ENCODE measurements at regions not wholly inside any gene's neighbourhood (a gene's known extent, or its start where the extent isn't known, plus 50 kb on each side); places are given as distances from the start of the nearest gene placed in this dataset.

- ChIA-PET CTCF (no interaction called here), POLR2A (ENCODE audit: low non-redundant PET) (no interaction called here)
- H3K27ac ChIP-seq (ENCODE audit: low read depth, low read length, poor library complexity, severe bottlenecking): no peak overlapping the region
- H3K27me3 ChIP-seq (replicated peaks; ENCODE audit: insufficient read depth, low read depth, low read length, poor library complexity): peaks cover 6% of the 10 kb centered on the region
- no peak for DNase-seq (ENCODE audit: low spot score)
- H3K9me3 ChIP-seq (ENCODE audit: low read depth, low read length, poor library complexity, severe bottlenecking): no peaks in the 10 kb centered on the region
- H3K4me3 ChIP-seq (ENCODE audit: low read depth, low read length, poor library complexity, severe bottlenecking): no peak overlapping the region
- no peaks in the 10 kb centered on the region for H3K4me1 ChIP-seq (ENCODE audit: insufficient read depth, low read length, poor library complexity, severe bottlenecking)
- TF ChIP-seq EZH2 (IDR thresholded peaks at IDR 0.05; ENCODE audit: borderline replicate concordance, low read depth, low read length, poor library complexity, severe bottlenecking): no peak
- BruUV-seq (replicated peaks): no TSS peak
- no peaks in the 10 kb centered on the region for H3K36me3 ChIP-seq (ENCODE audit: insufficient read depth, low read length, poor library complexity, severe bottlenecking)
- intact Hi-C loops (cut with micrococcal nuclease; ENCODE audit: unreplicated experiment): loop anchor here (5.0 to 10.0 kb wide), 2 partner anchors 584 to 676 kb away; no protein-coding TSS in a partner anchor
Observed at GRCh38 chrX:16431266-16431665, 218.7 kb upstream of the S100G start.

GRCh38 chrX:16433021-16433420, 216.9 kb upstream of the S100G start:
- intact Hi-C loops (cut with micrococcal nuclease; ENCODE audit: unreplicated experiment): loop anchor here (5.0 to 10.0 kb wide), 2 partner anchors 586 to 678 kb away; no protein-coding TSS in a partner anchor
- Histone ChIP-seq H3K27me3 (replicated peaks; ENCODE audit: insufficient read depth, low read depth, low read length, poor library complexity) (peaks cover 6% of the 10 kb centered on the region), H3K9me3 (ENCODE audit: low read depth, low read length, poor library complexity, severe bottlenecking) (no peaks in the 10 kb centered on the region), H3K36me3 (ENCODE audit: insufficient read depth, low read length, poor library complexity, severe bottlenecking) (no peaks in the 10 kb centered on the region), H3K4me1 (ENCODE audit: insufficient read depth, low read length, poor library complexity, severe bottlenecking) (no peaks in the 10 kb centered on the region), H3K4me3 (ENCODE audit: low read depth, low read length, poor library complexity, severe bottlenecking) (no peak overlapping the region), H3K27ac (ENCODE audit: low read depth, low read length, poor library complexity, severe bottlenecking) (no peak overlapping the region)
- BruUV-seq (replicated peaks): no TSS peak
- ChIA-PET POLR2A (ENCODE audit: low non-redundant PET) (no interaction called here), CTCF (no interaction called here)
- no peak for DNase-seq (ENCODE audit: low spot score)
- no peak for TF ChIP-seq EZH2 (IDR thresholded peaks at IDR 0.05; ENCODE audit: borderline replicate concordance, low read depth, low read length, poor library complexity, severe bottlenecking)
- TF ChIP-seq, protein P1, sequence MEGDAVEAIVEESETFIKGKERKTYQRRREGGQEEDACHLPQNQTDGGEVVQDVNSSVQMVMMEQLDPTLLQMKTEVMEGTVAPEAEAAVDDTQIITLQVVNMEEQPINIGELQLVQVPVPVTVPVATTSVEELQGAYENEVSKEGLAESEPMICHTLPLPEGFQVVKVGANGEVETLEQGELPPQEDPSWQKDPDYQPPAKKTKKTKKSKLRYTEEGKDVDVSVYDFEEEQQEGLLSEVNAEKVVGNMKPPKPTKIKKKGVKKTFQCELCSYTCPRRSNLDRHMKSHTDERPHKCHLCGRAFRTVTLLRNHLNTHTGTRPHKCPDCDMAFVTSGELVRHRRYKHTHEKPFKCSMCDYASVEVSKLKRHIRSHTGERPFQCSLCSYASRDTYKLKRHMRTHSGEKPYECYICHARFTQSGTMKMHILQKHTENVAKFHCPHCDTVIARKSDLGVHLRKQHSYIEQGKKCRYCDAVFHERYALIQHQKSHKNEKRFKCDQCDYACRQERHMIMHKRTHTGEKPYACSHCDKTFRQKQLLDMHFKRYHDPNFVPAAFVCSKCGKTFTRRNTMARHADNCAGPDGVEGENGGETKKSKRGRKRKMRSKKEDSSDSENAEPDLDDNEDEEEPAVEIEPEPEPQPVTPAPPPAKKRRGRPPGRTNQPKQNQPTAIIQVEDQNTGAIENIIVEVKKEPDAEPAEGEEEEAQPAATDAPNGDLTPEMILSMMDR (conservative IDR thresholded peaks at IDR 0.05; ENCODE audit: low read depth, low read length): no peak

GRCh38 chrX:16435399-16435986, 214.5 kb upstream of the S100G start:
- intact Hi-C loops (cut with micrococcal nuclease; ENCODE audit: unreplicated experiment): loop anchor here (5.0 to 10.0 kb wide), 2 partner anchors 237 to 681 kb away; no protein-coding TSS in a partner anchor
- TF ChIP-seq, protein P1 (conservative IDR thresholded peaks at IDR 0.05; ENCODE audit: low read depth, low read length): no peak
- TF ChIP-seq EZH2 (IDR thresholded peaks at IDR 0.05; ENCODE audit: borderline replicate concordance, low read depth, low read length, poor library complexity, severe bottlenecking): no peak
- no peak for DNase-seq (ENCODE audit: low spot score)
- ChIA-PET CTCF (interaction anchor here (0.7 kb wide), 1 partner anchor 9 kb away, joined by 3 read pairs; no protein-coding TSS in a partner anchor), POLR2A (ENCODE audit: low non-redundant PET) (no interaction called here)
- H3K27ac ChIP-seq (ENCODE audit: low read depth, low read length, poor library complexity, severe bottlenecking): no peak overlapping the region
- H3K36me3 ChIP-seq (ENCODE audit: insufficient read depth, low read length, poor library complexity, severe bottlenecking): no peaks in the 10 kb centered on the region
- no peaks in the 10 kb centered on the region for H3K9me3 ChIP-seq (ENCODE audit: low read depth, low read length, poor library complexity, severe bottlenecking)
- peaks cover 6% of the 10 kb centered on the region for H3K27me3 ChIP-seq (replicated peaks; ENCODE audit: insufficient read depth, low read depth, low read length, poor library complexity)
- no peak overlapping the region for H3K4me3 ChIP-seq (ENCODE audit: low read depth, low read length, poor library complexity, severe bottlenecking)
- no peaks in the 10 kb centered on the region for H3K4me1 ChIP-seq (ENCODE audit: insufficient read depth, low read length, poor library complexity, severe bottlenecking)
- no TSS peak for BruUV-seq (replicated peaks)

Data from A673 (cell line).